Ureter (tissue), 1 donor: ENCODE measurements at regions not wholly inside any gene's neighbourhood (a gene's known extent, or its start where the extent isn't known, plus 50 kb on each side); places are given as distances from the start of the nearest gene placed in this dataset.

Experiments
- DNase-seq: peaks from one replicate; pipeline ENCODE4 v3.0.0-alpha.2; 2020; ENCODE audit warnings: low spot score
- donor health status: DM: yes; HTN: yes; CAD: no.

DNA sequence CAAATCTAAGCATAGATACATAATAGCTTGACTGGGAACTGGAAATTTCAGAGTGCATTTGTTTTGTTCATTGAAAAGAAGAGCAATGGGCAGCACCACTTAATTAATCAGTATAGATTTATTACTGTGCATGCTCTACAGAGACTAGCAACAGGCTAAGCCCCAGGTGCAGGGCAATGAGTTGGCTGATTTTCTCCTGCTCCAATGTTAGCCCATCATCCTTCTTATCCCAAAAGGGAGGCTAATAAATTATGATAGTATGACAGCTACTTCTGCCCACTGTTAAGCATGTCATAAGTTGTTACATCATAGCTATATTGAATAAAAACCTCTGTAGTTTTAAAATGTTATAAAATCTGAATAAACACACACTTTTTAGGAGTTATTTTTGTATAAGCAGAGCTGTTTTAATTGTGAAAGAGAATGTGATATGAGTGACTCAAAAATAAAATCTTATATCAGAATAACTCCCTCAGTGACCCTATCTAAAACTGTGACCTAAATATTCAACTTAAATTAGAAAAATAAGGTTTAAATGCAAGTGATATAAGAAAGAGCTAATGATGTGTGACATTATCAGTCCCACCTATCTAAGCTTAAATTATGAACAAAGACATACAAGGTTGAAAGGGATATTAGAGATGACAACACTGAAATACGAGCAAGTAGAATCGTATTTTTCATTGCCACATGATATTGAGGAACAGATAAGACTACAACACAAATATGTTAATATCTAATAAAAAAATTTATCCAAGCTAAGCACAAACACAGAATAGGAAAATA lies 967.3 kb upstream of the ADGRB3 start:
- no peak for DNase-seq

- no peak for DNase-seq
Measured at GRCh38 chr6:67666177-67666964, 968.7 kb upstream of the ADGRB3 start.

- no peak for DNase-seq
Measured at GRCh38 chr6:67664942-67665341, 970.1 kb upstream of the ADGRB3 start.

- no peak for DNase-seq
Measured at GRCh38 chr6:67663105-67663895, 971.8 kb upstream of the ADGRB3 start.

GRCh38 chr6:67653561-67653960 lies 981.5 kb upstream of the ADGRB3 start:
- DNase-seq = no peak

- DNase-seq = no peak
Measured at GRCh38 chr6:67646550-67646949, 988.5 kb upstream of the ADGRB3 start.

DNA sequence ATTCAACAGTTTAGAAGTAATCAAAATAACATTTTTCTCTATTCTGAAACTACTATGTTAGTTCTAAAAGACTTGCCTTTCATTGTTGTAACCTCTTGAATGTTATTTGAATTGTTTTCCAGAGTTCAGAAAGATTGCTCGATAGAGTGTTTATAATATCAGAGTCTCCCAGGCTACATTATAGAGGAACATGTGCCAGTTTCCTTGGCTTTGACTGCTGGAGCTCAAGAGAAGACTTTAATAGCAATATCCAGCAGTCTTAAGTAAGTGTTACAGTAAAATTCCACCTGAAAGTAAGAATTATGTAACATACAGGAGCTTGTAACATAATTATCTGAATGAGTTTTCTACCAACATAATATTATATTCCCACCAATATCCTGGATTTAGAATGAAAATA lies 991.8 kb upstream of the ADGRB3 start:
- no peak for DNase-seq

GRCh38 chr6:67642582-67642981 lies 992.5 kb upstream of the ADGRB3 start:
- DNase-seq = no peak

DNA sequence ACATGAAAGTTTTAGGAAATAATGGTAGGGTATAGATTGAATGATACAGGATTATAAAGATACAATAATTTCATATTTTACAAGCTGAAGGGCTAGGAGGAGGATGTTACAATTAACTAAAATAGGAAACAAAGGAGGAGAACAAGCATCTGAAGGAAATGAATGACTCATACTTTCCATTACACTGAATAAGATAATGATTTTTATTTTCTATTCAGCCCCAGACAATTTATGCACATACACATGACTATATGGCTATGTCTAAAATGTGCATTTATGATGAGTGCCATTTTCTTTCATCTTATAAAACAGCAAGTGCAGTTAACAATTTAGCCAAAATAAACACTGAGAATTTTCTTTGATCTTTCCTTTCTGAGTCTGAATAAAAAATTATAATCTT lies 994.6 kb upstream of the ADGRB3 start:
- no peak for DNase-seq

- no peak for DNase-seq
Measured at GRCh38 chr6:67639161-67639560, 995.9 kb upstream of the ADGRB3 start.

DNA sequence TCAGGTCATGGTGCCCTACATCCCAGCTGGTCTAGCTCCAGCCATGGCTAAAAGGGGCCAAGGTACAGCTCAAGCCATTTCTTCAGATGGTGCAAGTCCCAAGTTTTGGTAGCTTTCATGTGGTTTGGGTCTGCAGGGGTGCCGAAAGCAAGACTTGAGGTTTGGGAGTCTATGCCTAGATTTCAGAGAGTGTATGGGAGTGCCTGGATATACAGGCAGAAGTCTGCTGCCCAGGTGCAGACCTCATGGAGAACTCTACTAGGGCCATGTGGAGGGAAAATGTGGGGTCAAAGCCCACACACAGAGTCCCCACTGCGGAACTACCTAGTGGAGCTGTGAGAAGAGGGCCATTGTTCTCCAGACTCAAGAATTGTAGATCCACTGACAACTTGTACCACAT lies 1000.9 kb upstream of the ADGRB3 start:
- DNase-seq = no peak

GRCh38 chr6:67633058-67633457 lies 1002.0 kb upstream of the ADGRB3 start:
- no peak for DNase-seq

DNA sequence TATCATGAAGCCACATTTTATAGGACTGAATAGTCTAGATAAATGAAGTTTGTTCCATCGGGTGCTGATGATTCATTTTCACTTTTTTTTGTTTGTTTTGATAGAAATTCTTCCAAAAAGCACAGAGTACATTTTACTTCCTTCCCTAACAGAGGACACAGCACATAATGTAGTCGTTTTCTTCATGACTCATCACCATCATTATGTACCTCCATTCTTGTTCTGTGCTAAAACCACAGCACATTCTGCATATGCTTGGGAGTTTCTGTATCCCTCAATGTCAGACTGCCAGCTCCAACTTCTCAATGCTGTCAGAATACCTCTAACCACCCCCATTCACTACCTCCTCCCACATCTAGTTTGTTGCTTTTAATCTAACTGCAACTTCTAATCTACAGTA lies 1004.9 kb upstream of the ADGRB3 start:
- DNase-seq = no peak

DNA sequence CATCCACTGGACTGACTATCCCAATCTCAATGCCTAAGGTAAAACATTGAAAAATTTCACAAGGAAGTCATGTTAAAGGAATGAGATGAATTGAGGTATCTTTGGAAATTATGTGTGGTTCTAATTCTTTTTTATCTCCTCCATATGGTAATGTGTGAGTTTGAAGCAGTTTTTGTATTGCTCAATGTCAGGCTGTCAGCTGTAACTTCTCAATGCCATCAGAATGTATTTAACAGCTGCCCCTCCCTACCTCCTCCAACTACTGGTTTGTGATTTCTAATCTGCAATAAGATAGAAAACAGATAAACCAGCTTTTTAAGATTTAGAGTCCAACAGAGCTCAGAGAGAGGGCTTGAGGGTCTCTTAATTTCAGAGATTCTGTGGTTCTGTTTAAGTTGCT lies 1005.8 kb upstream of the ADGRB3 start:
- no peak for DNase-seq

GRCh38 chr6:67615796-67616195 lies 1019.3 kb upstream of the ADGRB3 start:
- DNase-seq = no peak

DNA sequence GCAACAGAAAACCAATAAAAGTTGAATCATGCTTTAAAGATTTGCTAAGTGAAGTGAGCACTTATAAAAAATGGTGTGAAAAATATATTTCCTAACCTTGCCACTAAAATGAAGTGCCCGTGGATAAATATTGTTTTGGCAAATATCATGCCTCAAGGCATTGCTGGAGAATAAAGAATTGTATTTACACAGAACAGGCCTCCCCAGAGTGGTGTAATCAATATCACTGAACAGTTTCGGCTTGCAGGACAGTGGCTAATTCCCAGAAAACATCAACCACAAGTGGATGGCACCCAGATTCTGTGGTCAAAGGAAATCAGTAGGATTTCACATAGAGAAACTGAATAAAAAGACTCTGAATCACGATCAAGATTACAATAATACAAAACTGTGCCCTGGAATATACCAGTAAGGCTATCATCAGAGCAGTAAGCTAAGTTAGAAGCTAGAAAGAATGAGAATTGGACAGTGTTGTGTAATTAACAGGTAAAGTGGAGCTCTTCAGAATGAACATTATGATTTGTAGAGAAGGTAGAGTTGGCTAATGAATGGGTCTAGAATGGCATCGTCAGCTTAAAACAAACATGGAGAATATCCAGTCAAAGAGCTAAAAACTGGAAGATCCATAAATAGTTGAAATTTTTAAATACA lies 1026.9 kb upstream of the ADGRB3 start:
- no peak for DNase-seq

DNA sequence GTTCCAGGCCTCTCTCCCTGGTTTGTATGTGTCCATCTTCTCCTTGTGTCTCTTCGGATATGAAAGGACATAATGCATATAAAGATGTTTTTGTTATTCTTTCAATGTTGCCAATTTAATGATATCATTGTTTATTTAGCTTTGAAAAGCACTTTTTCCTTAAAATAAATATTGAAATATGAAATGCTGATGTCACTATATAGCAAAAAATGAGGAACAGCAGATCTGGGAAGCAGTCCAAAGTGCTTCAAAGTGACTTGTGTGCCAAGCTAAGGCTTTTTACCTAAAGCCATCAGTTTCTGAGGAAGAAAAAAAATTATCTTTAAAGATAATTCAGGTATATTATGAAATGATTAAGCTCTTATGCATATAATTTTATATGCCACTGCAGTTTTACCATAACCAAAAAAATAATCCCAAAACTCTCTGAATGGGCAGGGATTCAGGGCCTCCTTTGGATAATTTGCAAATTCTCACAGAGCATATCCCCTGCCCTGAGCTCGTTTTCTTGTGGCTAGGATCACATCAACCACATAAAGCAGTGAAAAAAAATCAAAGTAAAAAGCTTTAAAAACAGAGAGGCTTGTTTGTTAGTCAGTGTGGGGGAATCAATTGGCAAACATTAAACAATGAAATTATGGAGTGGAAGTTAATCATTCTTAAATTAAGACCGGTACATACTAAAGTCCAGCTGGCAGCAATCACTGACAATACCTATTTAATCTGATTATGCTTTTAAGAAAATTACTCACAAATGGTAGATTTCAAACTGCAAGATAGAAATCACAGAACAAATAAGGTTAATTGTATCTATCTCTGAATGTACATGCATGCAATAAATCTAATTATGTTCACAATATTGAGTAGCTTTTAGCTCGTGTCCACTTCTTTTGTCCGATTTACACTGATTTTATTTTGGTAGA lies 1027.9 kb upstream of the ADGRB3 start:
- no peak for DNase-seq

- no peak for DNase-seq
Measured at GRCh38 chr6:67594366-67594765, 1040.7 kb upstream of the ADGRB3 start.

DNA sequence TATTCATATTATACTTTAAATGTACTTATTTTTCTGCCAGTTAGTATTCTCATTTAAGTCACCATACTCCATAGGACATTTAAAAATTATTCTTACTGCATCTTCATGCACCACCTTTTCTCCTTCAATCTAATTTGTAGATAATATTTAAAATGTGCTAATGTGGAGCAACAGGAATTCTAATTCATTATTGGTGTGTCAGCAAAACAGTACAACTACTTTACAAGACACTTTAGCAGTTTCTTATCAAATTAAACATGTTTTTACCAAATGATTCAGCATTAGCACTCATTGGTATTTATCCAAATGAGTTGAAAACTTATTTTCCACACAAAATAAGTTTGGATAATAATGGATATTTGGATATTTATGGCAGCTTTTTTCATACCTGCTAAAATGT lies 1041.8 kb upstream of the ADGRB3 start:
- no peak for DNase-seq

DNA sequence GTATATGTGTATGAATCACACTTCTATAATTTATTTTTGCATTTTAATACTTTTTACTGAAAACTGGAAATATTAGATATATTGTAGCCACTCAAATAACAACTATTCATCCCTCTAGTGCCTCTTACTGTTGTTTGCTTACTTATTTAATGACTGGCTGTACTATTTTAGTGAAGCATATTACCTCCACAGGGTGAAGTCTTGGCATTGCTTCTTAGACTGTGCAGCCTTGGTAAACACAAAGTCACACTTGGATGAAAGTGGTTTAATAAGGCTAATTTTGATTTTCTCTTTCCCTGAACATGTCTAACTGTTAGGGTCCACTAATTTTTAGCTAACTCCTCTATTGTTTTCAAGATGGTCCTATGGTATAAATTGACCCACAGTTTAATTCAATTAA lies 1043.2 kb upstream of the ADGRB3 start:
- no peak for DNase-seq

DNA sequence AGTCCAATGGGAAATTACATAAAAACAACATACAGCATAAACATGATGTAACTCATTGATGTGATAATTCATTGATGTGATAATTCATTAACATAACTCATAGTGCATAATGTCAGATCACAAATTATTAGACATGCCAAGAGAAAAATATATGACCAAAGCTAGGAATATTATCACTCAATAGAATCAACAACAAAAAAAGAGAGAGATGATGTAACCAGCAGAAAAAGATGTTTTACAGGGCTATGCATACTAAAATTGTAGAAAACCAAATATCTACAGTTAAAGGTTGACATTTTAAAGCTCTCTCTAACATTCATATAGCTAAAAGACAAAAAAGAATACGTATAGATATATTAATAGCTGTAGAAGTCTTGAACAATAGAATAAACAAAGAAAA lies 1067.2 kb upstream of the ADGRB3 start:
- DNase-seq = no peak
